Keratinocyte (primary cell): ENCODE measurements at regions not wholly inside any gene's neighbourhood (a gene's known extent, or its start where the extent isn't known, plus 50 kb on each side); places are given as distances from the start of the nearest gene placed in this dataset.

Experiments
- DNase-seq: peaks from one replicate; pipeline ENCODE4 v3.0.0-alpha.2; 2011; ENCODE audit warnings: low read depth, missing footprints, low spot score
- FAIRE-seq: peaks from 2 replicates; lab custom pipeline; 2011; peaks lifted over from hg19 to GRCh38; lab: Jason Lieb, UNC
- H2AFZ ChIP-seq: 2 replicates; pipeline ENCODE4 v1.6.0; 2012; ENCODE audit warnings: low read length, control low read depth, inconsistent platforms; ENCODE audit not compliant: control insufficient read depth
- H3K27ac ChIP-seq: 2 replicates; pipeline ENCODE4 v1.5.1; 2011; ENCODE audit warnings: low read length; ENCODE audit not compliant: control insufficient read depth, insufficient read depth
- H3K27me3 ChIP-seq: 3 replicates; pipeline ENCODE4 v1.6.0; 2011; ENCODE audit warnings: low read length; ENCODE audit not compliant: control insufficient read depth, insufficient read depth; ENCODE audit errors: extremely low read depth
- H3K36me3 ChIP-seq, 2 experiments: 2 replicates in 1 of 2; 3 replicates in 1 of 2; pipeline ENCODE4 v1.5.1; 2011; ENCODE audit warnings: low read length in 2 of 2, mild to moderate bottlenecking in 1 of 2; ENCODE audit not compliant: control insufficient read depth in 2 of 2, insufficient read depth in 2 of 2; ENCODE audit errors: extremely low read depth in 1 of 2
- H3K4me1 ChIP-seq: 3 replicates; pipeline ENCODE4 v1.5.1; 2011; ENCODE audit warnings: low read length; ENCODE audit not compliant: control insufficient read depth, insufficient read depth; ENCODE audit errors: extremely low read depth
- H3K4me2 ChIP-seq: 3 replicates; pipeline ENCODE4 v1.6.0; 2011; ENCODE audit warnings: low read depth, low read length; ENCODE audit not compliant: control insufficient read depth, insufficient read depth; ENCODE audit errors: extremely low read depth
- H3K4me3 ChIP-seq, 3 experiments: fragments of 200-600 bp in 1 of 3; sonication (generic) in 1 of 3; 2 replicates in 2 of 3; 3 replicates in 1 of 3; pipeline ENCODE4 v1.5.1; 2011 to 2016; ENCODE audit warnings: low read length in 3 of 3, mild to moderate bottlenecking in 3 of 3, control low read depth in 2 of 3, inconsistent platforms in 1 of 3, low read depth in 1 of 3, mixed read lengths in 1 of 3, mixed run types in 1 of 3, moderate library complexity in 1 of 3; ENCODE audit not compliant: control insufficient read depth in 2 of 3, insufficient read depth in 2 of 3; ENCODE audit errors: extremely low read depth in 1 of 3
- H3K79me2 ChIP-seq: 2 replicates; pipeline ENCODE4 v1.6.0; 2012; ENCODE audit warnings: low read length; ENCODE audit not compliant: control insufficient read depth, insufficient read depth
- H3K9ac ChIP-seq: 3 replicates; pipeline ENCODE4 v1.6.0; 2011; ENCODE audit warnings: low read length; ENCODE audit not compliant: control insufficient read depth, insufficient read depth; ENCODE audit errors: extremely low read depth
- H3K9me1 ChIP-seq: 3 replicates; pipeline ENCODE4 v1.6.0; 2011; ENCODE audit warnings: low read length; ENCODE audit not compliant: control insufficient read depth, insufficient read depth; ENCODE audit errors: extremely low read depth
- H3K9me3 ChIP-seq: 2 replicates; pipeline ENCODE4 v1.5.1; 2012; ENCODE audit warnings: low read depth, low read length; ENCODE audit not compliant: control insufficient read depth
- H4K20me1 ChIP-seq: 3 replicates; pipeline ENCODE4 v1.6.0; 2011; ENCODE audit warnings: low read length; ENCODE audit not compliant: control insufficient read depth, insufficient read depth; ENCODE audit errors: extremely low read depth
- EZH2 ChIP-seq: IDR thresholded peaks from one replicate; pipeline ENCODE4 v1.6.1; 2012; ENCODE audit warnings: inconsistent platforms, mild to moderate bottlenecking, low read length, moderate library complexity
- dilution Hi-C: fragments of 300-500 bp; cut with MboI; formaldehyde crosslinking; loops from one replicate; pipeline ENCODE4 v1.7.0; 2020; ENCODE audit warnings: low sequenced_read_pairs; ENCODE audit not compliant: extremely low pct_ligation_motif_present
- TF ChIP-seq, protein P1 (sequence below), 3 experiments: IDR thresholded peaks in 1 of 3; conservative IDR thresholded peaks in 1 of 3; optimal IDR thresholded peaks in 1 of 3; 2 replicates in 2 of 3; 3 replicates in 1 of 3; pipeline versions ENCODE3 to v1.5.1; 2011; ENCODE audit warnings: low read length in 3 of 3, mild to moderate bottlenecking in 3 of 3, moderate library complexity in 2 of 3, control low read depth in 1 of 3, inconsistent platforms in 1 of 3; ENCODE audit not compliant: insufficient read depth in 2 of 3; ENCODE audit errors: extremely low read depth in 1 of 3

DNA sequence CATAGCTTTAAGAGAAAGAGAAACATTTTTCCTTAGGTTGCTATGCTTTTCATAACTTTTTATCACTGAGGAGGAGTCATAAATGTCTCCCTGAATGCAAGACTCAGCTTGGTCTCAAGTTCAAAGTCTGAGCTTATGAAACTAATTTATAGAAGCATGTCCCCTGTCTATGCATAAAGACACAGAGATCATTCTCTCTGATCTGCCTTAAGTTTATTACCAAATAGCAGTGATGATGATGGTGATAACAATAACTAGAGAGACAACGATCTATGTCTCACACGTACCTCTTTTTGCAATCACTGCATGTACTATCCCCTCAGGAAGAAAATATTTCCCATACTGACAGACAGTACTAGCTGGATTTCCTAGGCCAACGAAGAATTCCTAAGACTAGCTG, 266.4 kb upstream of the G2E3 start:
- Histone ChIP-seq H2AFZ (no peak overlapping the region), H3K4me1 (no peaks in the 10 kb centered on the region), H3K79me2 (no peaks in the 10 kb centered on the region), H3K36me3 (no peaks in the 10 kb centered on the region), H4K20me1 (no peaks in the 10 kb centered on the region), H3K9me3 (no peaks in the 10 kb centered on the region), H3K27me3 (no peaks in the 10 kb centered on the region), H3K9me1 (no peaks in the 10 kb centered on the region), H3K4me2 (no peak overlapping the region), H3K27ac (no peak overlapping the region), H3K4me3 (no peak overlapping the region), H3K9ac (no peak overlapping the region)
- dilution Hi-C loops, result no loop called here
- TF ChIP-seq, protein P1, sequence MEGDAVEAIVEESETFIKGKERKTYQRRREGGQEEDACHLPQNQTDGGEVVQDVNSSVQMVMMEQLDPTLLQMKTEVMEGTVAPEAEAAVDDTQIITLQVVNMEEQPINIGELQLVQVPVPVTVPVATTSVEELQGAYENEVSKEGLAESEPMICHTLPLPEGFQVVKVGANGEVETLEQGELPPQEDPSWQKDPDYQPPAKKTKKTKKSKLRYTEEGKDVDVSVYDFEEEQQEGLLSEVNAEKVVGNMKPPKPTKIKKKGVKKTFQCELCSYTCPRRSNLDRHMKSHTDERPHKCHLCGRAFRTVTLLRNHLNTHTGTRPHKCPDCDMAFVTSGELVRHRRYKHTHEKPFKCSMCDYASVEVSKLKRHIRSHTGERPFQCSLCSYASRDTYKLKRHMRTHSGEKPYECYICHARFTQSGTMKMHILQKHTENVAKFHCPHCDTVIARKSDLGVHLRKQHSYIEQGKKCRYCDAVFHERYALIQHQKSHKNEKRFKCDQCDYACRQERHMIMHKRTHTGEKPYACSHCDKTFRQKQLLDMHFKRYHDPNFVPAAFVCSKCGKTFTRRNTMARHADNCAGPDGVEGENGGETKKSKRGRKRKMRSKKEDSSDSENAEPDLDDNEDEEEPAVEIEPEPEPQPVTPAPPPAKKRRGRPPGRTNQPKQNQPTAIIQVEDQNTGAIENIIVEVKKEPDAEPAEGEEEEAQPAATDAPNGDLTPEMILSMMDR (optimal IDR thresholded peaks at IDR 0.05 in 1 of 3, IDR thresholded peaks at IDR 0.05 in 1 of 3, conservative IDR thresholded peaks at IDR 0.05 in 1 of 3; ENCODE audit: extremely low read depth in 1 of 3, insufficient read depth in 2 of 3, low read length in 3 of 3), result no peak
- no peak for TF ChIP-seq EZH2
- no peak for FAIRE-seq
- no peak for DNase-seq

- peaks cover 4% of the 10 kb centered on the region for H3K27me3 ChIP-seq
- no peaks in the 10 kb centered on the region for H3K9me3 ChIP-seq
- H3K36me3 ChIP-seq, result no peaks in the 10 kb centered on the region
- H3K79me2 ChIP-seq, result no peaks in the 10 kb centered on the region
- H3K9ac ChIP-seq, result no peak overlapping the region
- peak; percentile 44 for FAIRE-seq
- no peak for DNase-seq
- H2AFZ ChIP-seq, result no peak overlapping the region
- H4K20me1 ChIP-seq, result no peaks in the 10 kb centered on the region
- H3K4me3 ChIP-seq, result no peak overlapping the region
- TF ChIP-seq, protein P1 (optimal IDR thresholded peaks at IDR 0.05 in 1 of 3, IDR thresholded peaks at IDR 0.05 in 1 of 3, conservative IDR thresholded peaks at IDR 0.05 in 1 of 3; ENCODE audit: extremely low read depth in 1 of 3, insufficient read depth in 2 of 3, low read length in 3 of 3), result no peak
- TF ChIP-seq EZH2, result no peak
- H3K4me1 ChIP-seq, result no peaks in the 10 kb centered on the region
- no peaks in the 10 kb centered on the region for H3K9me1 ChIP-seq
- H3K27ac ChIP-seq, result no peak overlapping the region
- dilution Hi-C loops, result no loop called here
- H3K4me2 ChIP-seq, result no peak overlapping the region
Observed at GRCh38 chr14:30295980-30296379, 263.0 kb upstream of the G2E3 start.
